ENCODE measurements at regions not wholly inside any gene's neighbourhood (a gene's known extent, or its start where the extent isn't known, plus 50 kb on each side); places are given as distances from the start of the nearest gene placed in this dataset.

DNA sequence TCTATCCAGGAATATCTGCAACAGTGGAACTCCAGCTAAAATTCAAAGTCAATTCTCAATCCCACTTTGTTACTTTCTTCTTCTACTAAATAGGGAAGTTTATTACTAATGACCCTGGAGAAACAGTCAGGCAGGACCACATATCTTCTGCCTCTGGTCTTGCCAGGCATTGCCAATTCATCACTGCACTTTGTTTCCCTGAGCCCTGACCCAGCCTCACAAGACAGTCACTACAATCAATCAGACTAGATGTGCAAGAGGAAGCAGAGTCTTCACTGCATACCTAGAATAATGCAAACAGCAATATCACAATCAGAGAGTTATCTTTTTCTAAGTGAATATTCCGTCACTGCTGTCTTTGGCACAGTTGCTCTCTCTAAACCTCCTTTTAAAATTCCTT, 74.9 kb upstream of the GAS1 start:
- no peak for TF ChIP-seq SIN3A (conservative IDR thresholded peaks at IDR 0.05 in 1 of 2, IDR thresholded peaks at IDR 0.05 in 1 of 2; ENCODE audit: low read depth in 1 of 2, low read length in 2 of 2)
- TF ChIP-seq GABPA (IDR thresholded peaks at IDR 0.05; ENCODE audit: borderline replicate concordance, insufficient read depth, low read length), result no peak
- TF ChIP-seq JUND (IDR thresholded peaks at IDR 0.05; ENCODE audit: low read length), result no peak
- TF ChIP-seq POLR2A (IDR thresholded peaks at IDR 0.05; ENCODE audit: control extremely low read depth in 1 of 2, low read depth in 2 of 2, low read length in 2 of 2), result no peak
- TF ChIP-seq POLR2AphosphoS5 (IDR thresholded peaks at IDR 0.05; ENCODE audit: low read depth, low read length), result no peak
- TF ChIP-seq, protein P1, sequence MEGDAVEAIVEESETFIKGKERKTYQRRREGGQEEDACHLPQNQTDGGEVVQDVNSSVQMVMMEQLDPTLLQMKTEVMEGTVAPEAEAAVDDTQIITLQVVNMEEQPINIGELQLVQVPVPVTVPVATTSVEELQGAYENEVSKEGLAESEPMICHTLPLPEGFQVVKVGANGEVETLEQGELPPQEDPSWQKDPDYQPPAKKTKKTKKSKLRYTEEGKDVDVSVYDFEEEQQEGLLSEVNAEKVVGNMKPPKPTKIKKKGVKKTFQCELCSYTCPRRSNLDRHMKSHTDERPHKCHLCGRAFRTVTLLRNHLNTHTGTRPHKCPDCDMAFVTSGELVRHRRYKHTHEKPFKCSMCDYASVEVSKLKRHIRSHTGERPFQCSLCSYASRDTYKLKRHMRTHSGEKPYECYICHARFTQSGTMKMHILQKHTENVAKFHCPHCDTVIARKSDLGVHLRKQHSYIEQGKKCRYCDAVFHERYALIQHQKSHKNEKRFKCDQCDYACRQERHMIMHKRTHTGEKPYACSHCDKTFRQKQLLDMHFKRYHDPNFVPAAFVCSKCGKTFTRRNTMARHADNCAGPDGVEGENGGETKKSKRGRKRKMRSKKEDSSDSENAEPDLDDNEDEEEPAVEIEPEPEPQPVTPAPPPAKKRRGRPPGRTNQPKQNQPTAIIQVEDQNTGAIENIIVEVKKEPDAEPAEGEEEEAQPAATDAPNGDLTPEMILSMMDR (IDR thresholded peaks at IDR 0.05; ENCODE audit: control extremely low read depth in 1 of 3, insufficient read depth in 1 of 3, low read depth in 1 of 3, low read length in 3 of 3), result no peak
- TF ChIP-seq RAD21 (IDR thresholded peaks at IDR 0.05 in 1 of 2, conservative IDR thresholded peaks at IDR 0.05 in 1 of 2; ENCODE audit: low read depth in 2 of 2, low read length in 2 of 2), result no peak
- TF ChIP-seq, protein P2, sequence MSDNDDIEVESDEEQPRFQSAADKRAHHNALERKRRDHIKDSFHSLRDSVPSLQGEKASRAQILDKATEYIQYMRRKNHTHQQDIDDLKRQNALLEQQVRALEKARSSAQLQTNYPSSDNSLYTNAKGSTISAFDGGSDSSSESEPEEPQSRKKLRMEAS (IDR thresholded peaks at IDR 0.05), result no peak
- no peak for TF ChIP-seq EP300 (IDR thresholded peaks at IDR 0.05; ENCODE audit: borderline replicate concordance in 1 of 2, low read depth in 2 of 2, low read length in 2 of 2)
- TF ChIP-seq FOSL1 (IDR thresholded peaks at IDR 0.05; ENCODE audit: insufficient read depth, low read depth, low read length), result no peak
- TF ChIP-seq POU5F1 (IDR thresholded peaks at IDR 0.05; ENCODE audit: low read depth, low read length), result no peak
- no peak for TF ChIP-seq PHF8 (conservative IDR thresholded peaks at IDR 0.05; ENCODE audit: low read depth, low read length)
